Activated naive CD4-positive, alpha-beta T cell treated with anti-CD3 and anti-CD28 coated beads, Interleukin-2, amount 50 U/mL, for 16 hours (primary cell): ENCODE measurements at regions not wholly inside any gene's neighbourhood (a gene's known extent, or its start where the extent isn't known, plus 50 kb on each side); places are given as distances from the start of the nearest gene placed in this dataset.

ENCODE experiments used
- DNase-seq: peaks from one replicate; pipeline ENCODE4 v3.0.0-alpha.2; 2020

GRCh38 chr22:27635435-27635834, 166.1 kb downstream of the MN1 start:
- DNase-seq: no peak

DNA sequence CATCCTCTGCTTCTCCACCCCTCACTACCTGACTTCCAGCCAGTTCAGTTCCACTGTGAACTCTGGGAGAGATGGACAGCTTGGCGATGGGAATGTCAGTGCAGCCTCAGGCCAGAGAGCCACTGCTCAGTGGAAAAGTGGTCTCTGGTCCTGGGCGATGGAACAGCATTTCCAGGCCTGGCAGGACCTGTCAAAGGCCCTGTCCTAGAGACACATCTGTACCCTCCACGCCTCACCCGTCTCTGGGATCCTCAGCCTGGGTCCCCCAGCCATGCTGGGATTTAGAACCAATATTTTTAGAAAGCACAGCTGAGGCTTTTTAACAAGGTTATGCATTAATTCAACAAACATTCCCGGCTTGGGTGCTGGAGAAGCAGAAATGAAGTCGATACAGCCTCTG, 165.7 kb downstream of the MN1 start:
- no peak for DNase-seq

- no peak for DNase-seq
Observed at GRCh38 chr22:27636716-27637508, 164.6 kb downstream of the MN1 start.

DNA sequence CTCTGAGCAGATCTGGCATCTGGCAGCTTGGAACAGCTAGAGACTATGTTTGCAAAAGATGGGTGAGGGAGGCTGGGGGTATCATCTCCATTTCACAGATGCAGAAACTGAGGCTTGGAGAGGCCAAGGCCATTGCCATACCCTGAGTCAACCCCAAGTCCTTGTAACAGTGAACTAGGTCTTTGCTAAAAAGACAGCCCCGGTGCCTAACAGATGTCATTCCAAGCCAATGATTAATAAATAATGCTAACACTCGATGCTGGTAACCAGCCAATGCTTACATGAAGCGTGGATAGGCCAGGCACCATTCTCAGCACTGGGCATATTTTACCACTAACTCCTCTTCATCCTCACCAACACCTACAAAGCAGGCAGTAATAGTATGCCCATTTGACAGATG, 164.0 kb downstream of the MN1 start:
- no peak for DNase-seq

DNA sequence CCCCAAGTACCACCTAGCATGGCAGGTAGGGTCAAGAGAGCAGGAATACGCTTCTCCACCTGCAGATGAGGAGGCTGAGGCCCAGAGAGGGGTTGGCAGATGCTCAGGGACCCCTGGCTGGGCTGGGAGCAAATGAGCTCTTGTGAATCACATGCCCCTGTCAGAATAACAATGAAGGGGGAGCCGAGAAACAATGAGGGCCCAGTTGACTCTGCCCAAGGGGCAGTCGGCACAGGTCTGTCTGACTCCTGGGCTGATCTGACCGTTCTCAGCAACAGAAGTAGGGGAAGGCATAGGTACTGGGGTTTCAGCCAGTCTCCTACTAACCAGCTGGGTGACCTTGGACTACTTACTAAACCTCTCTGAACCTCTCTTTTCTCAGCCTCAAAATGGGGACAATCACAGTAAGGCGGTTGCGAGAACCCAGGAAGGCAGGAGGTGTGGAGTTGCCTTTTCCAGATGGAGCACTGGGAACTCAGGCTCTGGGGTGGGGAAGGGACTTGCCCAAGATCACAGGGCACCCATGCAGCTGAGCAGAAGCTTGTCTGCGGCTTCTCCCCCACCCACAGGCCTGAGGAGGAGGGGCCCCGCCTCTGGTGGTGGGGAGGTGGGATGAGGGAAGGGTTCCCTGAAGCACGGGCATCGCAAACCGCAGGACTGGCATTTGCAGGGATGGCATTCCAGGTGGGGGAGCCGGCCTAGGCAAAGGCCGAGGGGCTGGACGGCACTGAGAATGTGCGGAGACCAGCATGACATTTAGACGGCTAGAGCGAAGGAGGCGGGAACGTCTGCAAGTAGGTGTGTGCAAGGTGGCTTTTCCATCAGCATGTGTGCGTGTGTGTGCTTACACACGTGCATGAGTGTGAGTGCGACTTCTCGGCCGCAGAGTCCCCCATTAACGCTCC, 163.0 kb downstream of the MN1 start:
- no peak for DNase-seq

DNA sequence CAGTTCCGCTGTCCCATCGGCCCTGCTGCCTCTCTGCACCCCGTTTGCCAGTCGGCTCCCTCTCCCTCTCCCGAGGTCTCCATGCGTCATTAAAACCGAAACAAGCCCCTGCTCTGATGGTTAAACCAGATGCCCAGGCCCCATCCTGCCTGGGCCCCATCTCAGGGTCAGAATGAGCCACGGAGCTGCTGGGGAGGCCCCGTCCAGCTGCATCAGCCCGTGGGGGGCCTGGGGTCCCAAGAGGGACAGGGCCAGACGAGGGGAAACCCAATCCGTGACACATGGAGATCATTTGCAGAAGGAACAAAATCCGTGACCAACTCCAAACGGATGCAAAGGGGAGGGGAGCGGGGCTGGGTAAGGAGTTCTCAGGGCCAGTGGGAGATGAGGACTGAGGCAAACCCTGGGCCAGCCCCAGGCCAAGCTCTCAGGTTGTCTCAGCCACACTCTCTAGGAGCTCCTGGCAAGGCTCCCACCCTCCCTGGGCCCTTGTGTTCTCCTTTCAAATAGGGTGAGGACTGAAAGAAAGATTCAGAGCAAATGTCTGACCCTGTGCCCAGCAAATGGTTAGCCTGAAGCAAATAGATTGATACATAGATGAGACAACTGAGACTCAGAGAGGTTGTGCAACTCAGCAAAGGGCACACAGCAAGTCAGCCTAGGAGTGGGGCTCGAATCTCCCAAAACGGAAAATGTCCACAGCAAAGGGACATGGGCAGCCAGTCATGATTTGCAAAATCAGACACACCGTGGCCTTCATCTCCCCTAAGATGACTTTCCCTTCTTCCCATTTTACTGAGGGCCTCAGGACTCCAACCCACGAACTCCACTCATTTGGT, 162.1 kb downstream of the MN1 start:
- no peak for DNase-seq

DNA sequence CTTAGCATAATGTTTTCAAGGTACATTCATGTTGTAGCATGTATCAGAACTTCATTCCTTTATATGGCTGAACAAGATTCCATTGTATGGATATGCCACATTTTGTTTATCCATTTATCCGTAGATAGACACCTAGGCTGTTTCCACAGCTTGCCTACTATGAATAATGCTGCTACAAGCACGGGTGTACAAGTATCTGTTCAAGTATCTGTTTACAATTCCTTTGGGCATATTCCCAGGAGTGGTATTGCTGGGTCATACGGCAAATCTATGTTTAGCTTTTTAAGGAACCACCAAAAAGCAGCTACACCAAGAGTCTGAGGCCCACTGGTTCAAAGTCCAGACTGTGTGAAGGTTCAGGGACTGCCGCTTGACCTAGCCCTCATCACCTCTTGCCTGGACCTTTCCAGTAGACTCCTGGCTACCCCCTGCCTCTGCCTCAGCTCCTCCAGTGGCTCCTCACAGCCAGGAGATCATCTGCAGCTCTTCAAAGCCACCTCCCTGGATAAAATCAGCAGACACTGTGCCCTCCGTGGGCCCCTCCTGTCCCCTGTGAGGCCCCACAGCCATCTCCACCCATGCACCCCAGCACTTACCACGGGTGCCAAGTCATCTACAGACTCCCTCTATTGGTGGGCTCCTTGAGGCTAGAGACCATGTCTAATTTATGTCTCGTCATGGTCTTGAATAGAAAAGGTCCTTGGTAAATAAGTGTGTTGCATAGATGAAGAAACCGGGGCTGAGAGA, 160.3 kb downstream of the MN1 start:
- DNase-seq: no peak

DNA sequence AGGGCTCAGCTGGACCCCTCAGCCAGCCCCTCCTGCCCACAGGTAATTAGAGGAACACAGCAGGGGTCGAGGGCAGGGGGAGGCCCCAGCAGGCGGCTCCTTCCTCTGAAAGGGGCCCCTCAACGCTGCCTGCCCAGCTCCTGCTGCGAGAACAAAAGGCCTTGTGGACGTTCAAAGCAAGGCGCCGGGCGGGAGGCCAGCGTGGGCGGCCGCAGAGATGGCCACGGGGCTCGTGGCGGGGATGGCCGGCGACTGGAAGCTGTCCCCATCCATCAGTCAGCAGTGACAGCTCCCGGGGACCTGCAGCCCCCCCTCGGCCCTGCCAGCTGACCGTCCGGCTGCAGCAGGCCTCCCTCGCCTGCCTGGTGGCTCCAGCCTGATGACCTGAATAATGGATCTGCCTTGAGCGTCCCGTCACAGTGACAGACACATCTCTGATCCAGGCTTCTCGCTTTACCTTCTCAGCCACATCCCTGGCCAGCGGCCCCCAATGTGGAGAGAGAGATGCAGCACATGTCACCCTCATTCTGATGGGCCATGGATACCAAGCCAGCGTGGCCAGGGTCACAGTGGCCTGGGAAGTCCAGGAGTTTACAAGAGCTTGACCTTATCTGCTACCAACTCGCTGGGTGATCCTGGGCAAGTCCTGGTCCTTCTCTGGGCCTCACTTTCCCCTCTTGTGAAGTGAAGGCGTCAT, 159.3 kb downstream of the MN1 start:
- DNase-seq: no peak

DNA sequence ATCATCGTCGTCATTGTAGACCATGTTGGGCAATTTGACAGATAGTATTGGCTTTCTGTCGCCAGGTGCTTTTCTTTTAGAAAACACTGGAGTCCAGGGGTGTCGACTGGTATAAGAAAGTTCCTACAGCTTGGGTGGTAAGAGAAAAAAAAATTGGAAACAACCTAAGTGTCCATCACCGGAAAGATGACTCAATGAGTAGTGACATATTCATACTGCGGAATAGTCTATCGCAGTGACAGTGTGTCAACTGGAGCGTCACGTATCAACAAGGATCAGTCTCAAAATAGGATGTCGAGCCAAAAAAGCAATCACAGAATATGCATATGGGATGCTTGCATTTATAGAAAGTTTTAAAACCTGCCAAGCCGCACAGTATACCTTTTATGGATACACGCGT, 157.6 kb downstream of the MN1 start:
- DNase-seq: no peak

- DNase-seq: no peak
Observed at GRCh38 chr22:27644566-27644965, 157.0 kb downstream of the MN1 start.

DNA sequence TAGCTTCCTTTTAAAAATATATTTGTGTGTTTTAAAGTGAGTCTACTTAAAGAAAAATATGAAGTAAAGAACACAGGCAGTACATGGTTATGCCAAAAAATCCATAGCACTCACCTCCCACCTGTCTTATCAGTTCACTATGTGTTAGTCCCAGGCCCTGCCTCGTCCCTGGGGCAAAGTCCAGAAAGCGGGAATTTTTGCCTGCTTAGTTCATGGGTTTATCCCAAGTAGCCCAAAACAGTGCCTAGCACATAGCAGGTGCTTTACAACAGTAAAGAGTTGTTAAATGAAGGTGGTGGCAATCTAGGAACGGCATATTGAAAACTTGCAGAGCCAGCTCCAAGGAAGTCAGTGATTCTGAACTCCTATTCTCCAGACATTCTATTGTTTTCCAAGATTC, 154.0 kb downstream of the MN1 start:
- no peak for DNase-seq

DNA sequence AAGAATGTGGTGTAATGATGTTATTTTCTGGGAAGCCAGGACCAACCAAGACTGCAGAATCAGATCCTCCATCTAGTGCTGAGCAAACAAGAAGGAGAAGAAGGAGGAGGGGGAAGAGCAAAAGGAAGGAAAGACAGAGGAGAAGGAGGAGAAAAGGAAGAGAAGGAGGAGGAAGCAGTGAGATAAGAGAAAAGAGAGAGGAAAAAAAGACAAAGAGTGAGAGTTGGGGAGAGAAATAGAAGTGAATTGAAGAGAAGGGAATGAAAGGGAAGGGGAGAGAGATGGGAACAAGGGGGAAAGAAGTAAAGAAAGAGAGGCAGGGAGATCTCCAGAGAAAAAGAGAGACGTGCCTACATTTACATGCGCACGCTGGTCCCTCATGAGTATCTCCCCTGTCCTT, 153.5 kb downstream of the MN1 start:
- no peak for DNase-seq

DNA sequence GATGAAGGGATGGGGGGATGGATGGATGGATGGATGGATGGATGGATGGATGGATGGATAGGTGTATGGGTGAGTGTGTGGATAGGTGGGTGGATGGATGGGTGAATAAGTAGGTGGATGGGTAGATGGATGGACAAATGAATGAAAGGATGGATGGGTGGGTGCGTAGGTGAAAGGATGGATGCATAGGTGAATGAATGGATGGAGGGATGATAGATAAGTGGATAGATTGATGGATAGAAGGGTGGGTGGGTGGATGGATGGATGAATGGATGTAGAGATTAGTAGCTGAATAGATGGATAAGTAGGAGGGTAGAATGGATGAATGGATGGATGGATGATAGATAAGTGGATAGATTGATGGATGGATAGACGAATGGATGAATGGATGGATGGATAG, 152.7 kb downstream of the MN1 start:
- DNase-seq: no peak

- DNase-seq: no peak
Observed at GRCh38 chr22:27650572-27650971, 151.0 kb downstream of the MN1 start.

DNA sequence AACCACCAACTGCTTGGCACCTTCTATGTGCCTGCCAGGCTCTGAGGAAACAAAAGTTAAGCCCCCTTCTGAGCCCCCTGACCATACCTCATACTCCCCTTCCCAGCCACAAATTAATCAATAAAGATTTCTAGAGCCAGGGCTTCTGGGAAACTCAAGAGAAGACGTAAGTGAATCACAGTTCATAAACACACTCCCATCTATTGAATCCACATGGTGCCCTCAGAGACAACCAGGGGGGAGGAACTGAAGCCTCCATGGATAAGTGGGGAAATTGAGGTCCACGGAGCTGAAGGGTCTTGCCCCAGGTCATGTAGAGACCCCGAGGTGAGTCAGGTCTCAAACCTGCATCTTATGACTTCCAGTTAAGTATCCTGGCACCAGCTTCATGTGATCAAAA, 150.6 kb downstream of the MN1 start:
- DNase-seq: no peak

DNA sequence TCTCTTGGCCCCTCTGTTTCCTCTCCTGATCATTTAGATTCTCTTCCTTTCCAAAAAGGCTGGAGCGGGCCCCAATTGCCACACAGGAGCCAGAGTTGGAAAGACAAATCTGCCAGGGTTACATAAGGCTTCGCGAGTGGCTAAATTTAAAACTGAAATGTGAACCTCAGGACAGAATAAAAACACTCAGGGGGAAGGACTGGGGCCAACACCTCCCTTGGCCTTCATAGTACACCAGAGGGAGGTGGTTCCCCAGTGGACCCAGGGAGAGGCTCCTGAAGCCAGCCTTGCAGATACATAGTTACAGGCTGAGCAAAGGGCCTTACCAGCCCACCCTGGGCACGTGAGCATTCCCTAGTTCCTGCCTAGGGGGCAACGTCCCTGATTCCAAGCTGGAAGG, 150.1 kb downstream of the MN1 start:
- no peak for DNase-seq

- DNase-seq: no peak
Observed at GRCh38 chr22:27654546-27655445, 146.8 kb downstream of the MN1 start.

- no peak for DNase-seq
Observed at GRCh38 chr22:27655582-27656185, 145.9 kb downstream of the MN1 start.

DNA sequence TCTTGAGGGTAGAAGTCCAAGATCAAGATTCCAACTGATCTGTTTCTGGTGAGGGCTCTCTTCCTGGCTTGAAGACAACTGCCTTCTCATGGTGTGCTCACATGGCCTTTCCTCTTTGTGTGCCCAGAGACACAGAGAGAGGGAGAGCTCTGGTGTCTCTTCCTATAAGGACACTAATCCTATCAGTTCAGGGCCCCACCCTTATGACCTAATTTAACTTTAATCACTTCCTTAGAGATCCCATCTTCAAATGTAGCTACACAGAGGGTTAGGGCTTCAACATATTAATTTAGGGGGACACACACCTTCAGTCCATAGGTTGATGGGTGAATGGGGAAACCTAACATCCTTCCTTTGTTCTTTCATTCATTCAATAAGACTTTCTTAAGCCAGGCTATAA, 144.6 kb downstream of the MN1 start:
- no peak for DNase-seq

GRCh38 chr22:27660306-27660705, 141.2 kb downstream of the MN1 start:
- no peak for DNase-seq
